GM18520 (cell line): ENCODE measurements at regions not wholly inside any gene's neighbourhood (a gene's known extent, or its start where the extent isn't known, plus 50 kb on each side); places are given as distances from the start of the nearest gene placed in this dataset.

Experiments used
- ATAC-seq: cut with Tn5 transposase; IDR thresholded peaks from one replicate; pipeline ENCODE4 v1.9.1; 2021; ENCODE audit not compliant: unreplicated experiment

DNA sequence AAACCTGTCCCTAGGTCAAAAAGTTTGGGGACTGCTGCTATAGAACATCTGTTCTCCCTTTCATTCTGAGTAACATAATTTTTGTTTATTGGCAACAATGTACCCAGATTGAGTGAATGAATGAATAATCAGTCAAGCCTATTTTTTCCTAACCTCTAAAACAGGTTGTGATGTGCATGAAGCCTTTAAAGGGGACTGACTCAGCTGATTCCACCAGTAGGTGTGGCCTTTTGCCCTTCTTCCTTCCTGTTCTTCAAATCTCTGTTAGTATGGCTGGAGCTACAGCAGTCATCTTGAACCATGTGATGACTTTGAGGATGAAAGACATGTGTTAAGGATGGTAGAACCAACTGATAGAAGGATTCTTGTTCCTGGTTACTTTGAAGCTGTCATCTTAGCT lies 476.1 kb downstream of the NUF2 start:
- ATAC-seq, result no peak

DNA sequence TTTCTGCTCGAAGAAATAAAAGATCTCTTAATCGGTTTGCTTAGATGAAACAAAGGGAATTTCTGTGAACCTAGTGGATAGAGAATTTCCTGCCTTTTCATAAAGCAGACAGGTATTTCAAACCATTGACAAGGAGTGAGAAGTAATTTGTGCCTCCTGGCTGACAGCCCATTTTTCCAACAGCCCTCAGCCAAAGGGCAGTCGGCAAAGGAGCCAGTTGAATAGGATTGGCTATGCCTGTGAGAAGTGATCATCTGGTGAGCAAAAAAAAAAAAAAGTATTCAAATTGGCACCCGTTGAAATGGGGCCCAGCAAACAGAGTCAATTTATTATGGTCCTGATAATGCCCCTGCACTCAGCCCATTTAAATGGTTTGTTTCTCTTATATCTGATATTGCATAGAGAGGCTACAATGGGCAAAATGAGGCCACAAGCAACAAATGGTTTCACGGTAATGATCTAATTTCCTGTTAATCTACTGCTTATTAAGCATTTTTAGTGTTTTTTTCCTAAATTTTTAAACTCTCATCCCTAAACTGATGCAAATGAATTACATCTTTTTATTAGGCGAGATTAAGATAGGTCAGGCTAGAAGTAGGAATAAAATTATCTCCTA lies 477.5 kb downstream of the NUF2 start:
- no peak for ATAC-seq

- ATAC-seq, result no peak
Measured at GRCh38 chr1:163807331-163808049, 485.7 kb downstream of the NUF2 start.

GRCh38 chr1:163813251-163813650 lies 491.5 kb downstream of the NUF2 start:
- no peak for ATAC-seq

DNA sequence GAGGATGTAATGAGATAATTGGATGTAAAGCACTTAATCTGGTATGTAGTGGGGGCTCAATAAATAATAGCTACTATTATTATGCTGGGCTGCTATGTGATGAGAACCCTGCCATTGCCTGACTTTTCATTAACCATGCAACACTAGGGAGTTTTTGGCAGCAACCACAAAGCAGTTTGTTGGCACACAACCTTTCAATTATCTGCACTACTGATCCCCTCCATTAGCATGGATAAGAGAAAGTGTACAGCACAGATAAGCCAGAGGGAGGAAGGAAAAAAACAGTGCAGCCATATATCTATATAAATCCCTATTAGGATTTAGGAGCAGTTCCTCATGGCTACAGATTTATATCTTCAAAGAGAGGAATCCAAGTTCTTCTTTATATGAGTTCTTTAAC lies 498.5 kb downstream of the NUF2 start:
- no peak for ATAC-seq

- no peak for ATAC-seq
Measured at GRCh38 chr1:163820766-163821165, 499.0 kb downstream of the NUF2 start.

- no peak for ATAC-seq
Measured at GRCh38 chr1:163821679-163822078, 499.9 kb downstream of the NUF2 start.

- ATAC-seq, result no peak
Measured at GRCh38 chr1:163823017-163823416, 501.3 kb downstream of the NUF2 start.

DNA sequence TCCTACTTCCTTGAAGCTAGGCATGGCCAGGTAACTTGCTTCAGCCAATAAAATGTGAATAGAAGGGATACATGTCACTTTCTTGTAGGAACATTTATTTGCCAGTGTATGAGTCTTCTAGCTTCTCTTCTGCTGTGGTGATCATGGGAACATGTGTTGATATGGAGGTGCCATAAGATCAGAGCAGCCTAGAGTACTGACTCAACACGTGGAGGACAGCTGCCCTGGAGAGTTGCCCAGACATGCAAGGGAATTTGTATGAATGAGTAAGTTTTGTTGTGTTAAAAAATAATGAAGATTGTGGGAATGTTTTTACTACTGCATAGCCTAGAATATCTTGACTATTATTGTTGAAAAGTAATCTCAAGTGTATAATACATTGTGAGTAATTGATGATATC lies 502.3 kb downstream of the NUF2 start:
- no peak for ATAC-seq

DNA sequence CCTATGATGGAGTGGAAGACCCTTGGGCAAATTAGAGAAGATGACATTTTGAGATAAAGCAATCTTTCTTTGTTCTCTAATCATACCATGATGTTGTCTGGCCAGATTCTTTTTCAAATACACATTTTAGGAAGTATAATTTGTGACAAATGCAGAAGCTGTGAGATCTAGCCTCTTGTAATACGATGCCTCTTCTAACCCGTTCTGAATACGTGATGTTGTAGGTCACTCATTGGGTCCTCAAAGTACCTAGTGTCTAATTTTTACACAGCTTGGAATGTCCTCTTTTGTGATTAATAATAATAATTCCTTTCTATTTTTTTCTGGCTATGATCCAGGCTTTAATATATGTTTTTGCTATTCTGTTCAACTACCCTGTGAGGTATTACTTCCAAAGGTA lies 502.7 kb downstream of the NUF2 start:
- no peak for ATAC-seq

DNA sequence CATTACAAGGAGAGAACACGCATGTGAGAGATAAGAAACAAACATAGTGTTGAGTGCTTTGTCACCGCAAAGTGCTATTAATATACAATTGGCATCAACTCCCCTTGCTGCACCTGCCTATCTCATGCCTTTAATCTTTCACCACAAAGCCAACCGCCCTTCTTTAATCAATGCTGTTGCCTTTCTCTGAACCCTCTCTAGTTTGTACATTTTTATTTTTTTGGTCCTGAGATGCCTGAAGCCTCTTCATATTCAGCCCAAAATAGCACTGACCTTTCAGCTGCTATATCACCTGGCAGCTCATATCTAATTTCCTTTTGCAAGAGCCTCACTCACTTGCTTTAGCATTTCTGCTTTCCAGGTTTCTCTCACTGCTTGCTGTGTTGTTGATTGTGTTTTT lies 504.7 kb downstream of the NUF2 start:
- no peak for ATAC-seq

DNA sequence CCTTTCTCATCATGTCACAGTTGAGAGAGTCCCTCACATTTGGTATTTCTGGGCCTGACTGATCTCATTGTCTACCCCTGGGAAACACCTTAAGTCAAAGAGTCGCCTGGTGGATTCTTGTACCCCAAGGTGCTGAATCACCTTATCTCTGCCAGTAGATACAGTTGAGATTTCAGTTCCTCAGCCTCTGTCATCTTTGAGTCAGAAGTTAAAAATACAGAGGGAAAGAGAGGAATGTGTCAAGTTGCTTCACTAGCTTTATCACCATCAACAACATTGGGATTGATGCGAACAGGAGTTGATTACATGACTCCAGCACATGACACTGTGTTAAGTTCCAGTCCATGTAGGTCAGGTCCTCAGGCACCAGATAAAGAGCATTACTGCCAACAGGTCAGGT lies 513.0 kb downstream of the NUF2 start:
- no peak for ATAC-seq

DNA sequence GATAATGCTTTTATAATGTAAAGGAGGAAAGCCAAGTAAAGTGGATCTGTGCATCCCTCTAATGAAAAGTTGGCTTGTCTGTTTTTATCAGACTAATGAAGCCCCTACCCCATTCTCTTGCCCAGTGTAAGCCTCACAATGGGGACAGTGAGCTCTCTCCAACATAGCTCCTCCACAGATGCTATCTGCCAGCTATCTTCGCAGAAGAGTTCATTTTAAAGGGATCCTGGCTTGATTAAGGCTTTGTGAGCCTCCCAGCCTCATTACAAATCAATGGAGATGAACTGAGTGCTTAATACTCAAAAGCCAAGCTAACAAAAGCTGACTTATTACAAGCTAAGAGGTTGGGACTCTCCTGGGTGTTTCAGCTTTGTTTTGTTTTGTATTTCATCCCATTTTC lies 514.7 kb downstream of the NUF2 start:
- ATAC-seq, result no peak

DNA sequence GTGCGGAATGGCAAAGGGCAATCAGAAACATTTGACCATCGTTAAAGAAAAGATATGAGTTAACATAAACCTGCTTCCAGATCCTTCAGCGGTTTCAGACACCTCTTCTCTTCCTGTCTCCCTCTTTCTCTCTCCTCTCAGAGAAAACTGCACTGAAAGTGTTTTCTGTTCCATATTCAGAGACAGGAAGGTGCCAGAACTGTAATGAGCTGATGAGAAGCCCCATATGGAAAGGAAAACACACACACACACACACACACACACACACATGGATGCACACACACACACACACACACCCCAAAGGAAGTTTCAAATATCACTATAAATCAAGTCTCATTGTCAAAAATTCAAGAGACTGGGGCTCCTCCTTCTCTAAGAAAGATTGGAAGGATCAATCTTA lies 515.5 kb downstream of the NUF2 start:
- no peak for ATAC-seq

DNA sequence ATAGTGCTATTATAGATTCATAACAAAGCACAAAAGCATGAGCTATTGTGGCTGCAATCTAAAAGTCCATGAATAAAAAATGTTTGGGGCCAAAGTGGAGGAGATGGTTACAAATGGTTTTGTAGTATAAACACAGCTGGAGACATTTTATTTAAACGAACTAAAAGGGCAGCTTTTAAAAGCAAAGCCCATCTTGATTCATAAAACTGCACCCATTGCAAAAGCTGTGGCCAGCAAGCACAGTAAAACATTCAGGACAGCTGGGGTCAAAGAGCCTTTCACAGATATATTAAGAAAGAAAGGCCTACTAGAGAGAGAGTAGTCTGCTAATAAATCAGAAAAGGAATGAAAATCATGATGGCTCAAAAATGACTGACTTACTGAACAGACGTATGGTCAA lies 520.8 kb downstream of the NUF2 start:
- ATAC-seq, result no peak

DNA sequence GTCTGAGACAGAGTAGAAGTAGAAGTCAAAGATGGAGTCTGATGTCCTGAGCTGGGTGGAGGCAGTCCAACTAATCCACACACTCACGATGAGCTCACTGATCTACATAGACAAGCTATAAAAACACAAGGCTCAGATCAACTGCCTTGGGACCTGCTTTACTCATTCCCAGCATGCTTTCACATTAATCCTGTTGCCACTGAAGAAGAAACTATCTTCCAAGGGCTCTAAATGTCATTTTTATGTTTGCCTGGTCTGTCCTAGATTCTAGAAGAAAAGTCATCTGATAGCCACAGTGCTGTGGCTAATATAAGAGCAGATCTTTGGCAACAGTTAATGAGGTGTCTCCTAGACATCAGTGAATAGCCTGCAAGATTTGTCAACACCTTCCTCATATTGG lies 522.7 kb downstream of the NUF2 start:
- no peak for ATAC-seq

DNA sequence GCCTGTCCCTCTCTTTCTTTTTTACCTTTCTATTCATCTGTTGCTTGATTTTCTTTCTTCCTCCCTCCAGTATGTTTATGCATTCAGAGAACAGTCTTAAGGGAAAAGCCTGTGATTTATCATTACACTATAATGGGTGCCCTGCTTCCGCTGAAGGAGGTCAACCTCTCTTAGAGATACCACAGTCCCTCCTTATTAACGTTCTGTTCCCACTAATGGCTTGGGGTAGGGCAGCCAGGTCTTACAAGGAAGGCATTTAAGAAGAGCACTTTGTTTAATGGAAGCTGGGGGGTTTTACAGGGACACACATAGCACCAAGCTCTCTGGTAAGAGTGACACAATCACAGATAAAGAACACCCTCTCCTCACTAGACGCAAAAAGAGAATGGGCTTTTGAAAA lies 523.5 kb downstream of the NUF2 start:
- ATAC-seq, result no peak

DNA sequence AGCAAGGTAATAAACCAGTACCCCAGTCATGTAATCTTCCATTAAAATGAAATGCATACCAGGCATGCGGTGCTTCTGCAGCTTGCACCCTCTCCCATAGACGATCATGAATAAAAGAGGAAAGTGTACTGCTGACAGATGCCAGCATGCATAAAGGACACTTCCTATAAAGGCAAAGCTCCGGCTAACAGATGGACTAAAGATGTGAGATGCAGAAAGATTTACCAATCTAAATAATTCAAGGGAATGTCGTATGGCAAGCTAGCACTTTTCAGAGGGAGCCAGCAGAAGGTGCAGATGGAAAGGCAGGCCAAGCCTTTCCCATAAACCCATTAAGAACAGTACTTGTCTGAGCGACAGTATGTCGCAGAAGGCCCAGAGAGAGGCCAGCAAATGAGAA lies 542.0 kb downstream of the NUF2 start:
- no peak for ATAC-seq

- no peak for ATAC-seq
Measured at GRCh38 chr1:163864207-163864606, 542.5 kb downstream of the NUF2 start.

DNA sequence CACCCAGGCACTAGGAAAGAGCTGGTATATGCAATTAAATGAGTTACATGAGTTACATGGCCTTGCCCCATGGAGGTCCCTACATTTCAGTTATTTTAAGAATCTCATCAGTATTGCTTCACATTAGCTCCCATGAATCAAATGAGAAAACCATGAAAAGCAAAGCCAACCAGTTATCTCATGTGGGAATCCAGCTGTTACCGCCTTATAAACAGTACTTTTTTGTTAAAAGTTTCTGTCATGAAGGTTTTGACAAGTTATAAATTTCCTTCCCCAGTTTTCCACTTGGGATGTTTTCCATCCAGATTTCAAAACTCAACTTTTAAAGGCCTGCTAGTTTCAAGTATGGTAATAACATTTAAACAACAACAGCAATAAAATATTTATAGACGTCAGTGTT lies 544.8 kb downstream of the NUF2 start:
- no peak for ATAC-seq

- no peak for ATAC-seq
Measured at GRCh38 chr1:163870666-163871065, 548.9 kb downstream of the NUF2 start.

- ATAC-seq, result no peak
Measured at GRCh38 chr1:163872067-163872466, 550.3 kb downstream of the NUF2 start.

- ATAC-seq, result no peak
Measured at GRCh38 chr1:163874070-163874469, 552.3 kb downstream of the NUF2 start.
